Keratinocyte (primary cell): ENCODE measurements at regions not wholly inside any gene's neighbourhood (a gene's known extent, or its start where the extent isn't known, plus 50 kb on each side); places are given as distances from the start of the nearest gene placed in this dataset.

Source experiments
- DNase-seq: peaks from one replicate; pipeline ENCODE4 v3.0.0-alpha.2; 2011; ENCODE audit warnings: low read depth, missing footprints, low spot score
- FAIRE-seq: peaks from 2 replicates; lab custom pipeline; 2011; peaks lifted over from hg19 to GRCh38; lab: Jason Lieb, UNC
- H2AFZ ChIP-seq: 2 replicates; pipeline ENCODE4 v1.6.0; 2012; ENCODE audit warnings: low read length, control low read depth, inconsistent platforms; ENCODE audit not compliant: control insufficient read depth
- H3K27ac ChIP-seq: 2 replicates; pipeline ENCODE4 v1.5.1; 2011; ENCODE audit warnings: low read length; ENCODE audit not compliant: control insufficient read depth, insufficient read depth
- H3K27me3 ChIP-seq: 3 replicates; pipeline ENCODE4 v1.6.0; 2011; ENCODE audit warnings: low read length; ENCODE audit not compliant: control insufficient read depth, insufficient read depth; ENCODE audit errors: extremely low read depth
- H3K36me3 ChIP-seq, 2 experiments: 2 replicates in 1 of 2; 3 replicates in 1 of 2; pipeline ENCODE4 v1.5.1; 2011; ENCODE audit warnings: low read length in 2 of 2, mild to moderate bottlenecking in 1 of 2; ENCODE audit not compliant: control insufficient read depth in 2 of 2, insufficient read depth in 2 of 2; ENCODE audit errors: extremely low read depth in 1 of 2
- H3K4me1 ChIP-seq: 3 replicates; pipeline ENCODE4 v1.5.1; 2011; ENCODE audit warnings: low read length; ENCODE audit not compliant: control insufficient read depth, insufficient read depth; ENCODE audit errors: extremely low read depth
- H3K4me2 ChIP-seq: 3 replicates; pipeline ENCODE4 v1.6.0; 2011; ENCODE audit warnings: low read depth, low read length; ENCODE audit not compliant: control insufficient read depth, insufficient read depth; ENCODE audit errors: extremely low read depth
- H3K4me3 ChIP-seq, 3 experiments: fragments of 200-600 bp in 1 of 3; sonication (generic) in 1 of 3; 2 replicates in 2 of 3; 3 replicates in 1 of 3; pipeline ENCODE4 v1.5.1; 2011 to 2016; ENCODE audit warnings: low read length in 3 of 3, mild to moderate bottlenecking in 3 of 3, control low read depth in 2 of 3, inconsistent platforms in 1 of 3, low read depth in 1 of 3, mixed read lengths in 1 of 3, mixed run types in 1 of 3, moderate library complexity in 1 of 3; ENCODE audit not compliant: control insufficient read depth in 2 of 3, insufficient read depth in 2 of 3; ENCODE audit errors: extremely low read depth in 1 of 3
- H3K79me2 ChIP-seq: 2 replicates; pipeline ENCODE4 v1.6.0; 2012; ENCODE audit warnings: low read length; ENCODE audit not compliant: control insufficient read depth, insufficient read depth
- H3K9ac ChIP-seq: 3 replicates; pipeline ENCODE4 v1.6.0; 2011; ENCODE audit warnings: low read length; ENCODE audit not compliant: control insufficient read depth, insufficient read depth; ENCODE audit errors: extremely low read depth
- H3K9me1 ChIP-seq: 3 replicates; pipeline ENCODE4 v1.6.0; 2011; ENCODE audit warnings: low read length; ENCODE audit not compliant: control insufficient read depth, insufficient read depth; ENCODE audit errors: extremely low read depth
- H3K9me3 ChIP-seq: 2 replicates; pipeline ENCODE4 v1.5.1; 2012; ENCODE audit warnings: low read depth, low read length; ENCODE audit not compliant: control insufficient read depth
- H4K20me1 ChIP-seq: 3 replicates; pipeline ENCODE4 v1.6.0; 2011; ENCODE audit warnings: low read length; ENCODE audit not compliant: control insufficient read depth, insufficient read depth; ENCODE audit errors: extremely low read depth
- EZH2 ChIP-seq: IDR thresholded peaks from one replicate; pipeline ENCODE4 v1.6.1; 2012; ENCODE audit warnings: inconsistent platforms, mild to moderate bottlenecking, low read length, moderate library complexity
- dilution Hi-C: fragments of 300-500 bp; cut with MboI; formaldehyde crosslinking; loops from one replicate; pipeline ENCODE4 v1.7.0; 2020; ENCODE audit warnings: low sequenced_read_pairs; ENCODE audit not compliant: extremely low pct_ligation_motif_present
- TF ChIP-seq, protein P1 (sequence below), 3 experiments: IDR thresholded peaks in 1 of 3; conservative IDR thresholded peaks in 1 of 3; optimal IDR thresholded peaks in 1 of 3; 2 replicates in 2 of 3; 3 replicates in 1 of 3; pipeline versions ENCODE3 to v1.5.1; 2011; ENCODE audit warnings: low read length in 3 of 3, mild to moderate bottlenecking in 3 of 3, moderate library complexity in 2 of 3, control low read depth in 1 of 3, inconsistent platforms in 1 of 3; ENCODE audit not compliant: insufficient read depth in 2 of 3; ENCODE audit errors: extremely low read depth in 1 of 3

DNA sequence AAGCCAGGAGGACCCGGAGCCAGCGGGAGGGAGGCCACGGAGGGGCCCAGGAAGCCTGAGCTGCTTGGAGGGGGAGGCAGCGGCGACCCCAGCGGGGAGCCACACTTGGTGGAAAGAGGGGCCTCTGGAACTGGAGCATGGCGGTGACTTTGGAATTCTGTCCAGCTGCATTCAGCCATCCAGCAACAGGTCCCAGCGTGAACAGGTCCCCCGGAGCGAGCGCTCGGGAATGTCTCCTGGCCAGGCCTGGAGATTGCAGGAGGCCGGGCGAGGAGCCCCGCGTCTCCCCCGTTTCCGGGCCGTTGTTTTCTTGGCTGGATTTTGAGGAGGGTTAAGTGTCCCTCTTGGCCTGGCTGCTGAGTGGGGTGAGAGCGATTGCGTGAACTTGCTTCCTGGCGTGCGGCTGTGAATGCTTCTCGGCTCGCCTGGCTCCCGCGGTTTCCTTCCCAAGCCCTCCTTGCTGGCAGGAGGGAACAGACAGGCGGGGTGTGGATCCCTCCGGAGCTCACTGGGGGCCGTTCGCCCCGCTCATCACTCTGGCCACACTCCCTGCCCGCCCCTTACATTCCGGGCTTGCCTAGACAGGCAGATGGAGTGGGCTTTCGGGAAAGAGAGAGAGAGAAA lies 125.3 kb upstream of the IRX4 start:
- H3K27ac ChIP-seq: no peak overlapping the region
- H3K79me2 ChIP-seq: no peaks in the 10 kb centered on the region
- peak overlapping the region; percentile 80 for H2AFZ ChIP-seq
- dilution Hi-C loops: no loop called here
- H3K4me2 ChIP-seq: peak overlapping the region; percentile 77
- H3K9ac ChIP-seq: peak overlapping the region; percentile 49
- peaks cover 14% of the 10 kb centered on the region for H3K4me1 ChIP-seq
- H3K9me3 ChIP-seq: no peaks in the 10 kb centered on the region
- TF ChIP-seq EZH2: no peak
- H4K20me1 ChIP-seq: no peaks in the 10 kb centered on the region
- FAIRE-seq: no peak
- DNase-seq: no peak
- H3K9me1 ChIP-seq: peaks cover 2% of the 10 kb centered on the region
- peak overlapping the region in 1 of 3 experiments; percentile 50 for H3K4me3 ChIP-seq
- H3K27me3 ChIP-seq: peaks cover 15% of the 10 kb centered on the region
- no peaks in the 10 kb centered on the region for H3K36me3 ChIP-seq

DNA sequence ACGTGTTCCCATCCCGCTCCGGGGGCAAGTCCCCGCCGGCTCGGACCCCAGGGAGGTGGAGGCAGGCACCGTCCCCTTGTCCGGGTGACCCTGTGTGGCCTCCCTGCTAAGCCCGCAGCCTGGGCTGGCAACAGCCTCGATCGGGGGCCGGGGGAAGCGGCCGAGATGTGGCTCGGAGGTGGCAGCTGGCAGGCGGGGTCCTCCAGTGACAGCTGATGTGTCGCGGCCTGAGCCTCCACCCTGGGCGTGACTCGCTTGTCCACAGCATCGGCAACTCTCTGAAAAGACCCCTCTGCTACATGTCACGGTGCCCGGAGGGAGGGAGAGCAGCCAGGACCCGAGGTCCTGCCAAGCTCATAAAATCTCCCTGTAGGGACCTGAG lies 124.8 kb upstream of the IRX4 start:
- no peak for TF ChIP-seq EZH2
- Histone ChIP-seq H3K27me3 (peaks cover 15% of the 10 kb centered on the region), H4K20me1 (no peaks in the 10 kb centered on the region)

DNA sequence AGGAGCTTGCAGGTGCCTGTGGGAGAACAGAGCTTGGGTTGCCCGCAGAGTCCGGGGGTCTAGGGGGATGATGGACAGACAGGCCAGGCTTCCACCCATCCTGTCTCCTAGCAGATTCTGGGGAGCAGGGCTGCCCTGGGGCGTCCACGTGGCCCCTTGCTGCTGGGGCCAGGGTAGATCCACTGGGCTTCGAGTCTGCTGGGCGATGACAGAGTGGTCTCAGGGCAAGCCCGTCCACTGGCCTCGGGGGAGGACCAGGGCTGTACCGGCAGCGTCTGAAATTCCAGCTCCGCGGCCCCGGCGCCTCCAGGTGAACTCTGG lies 124.2 kb upstream of the IRX4 start:
- H3K4me1 ChIP-seq: peaks cover 12% of the 10 kb centered on the region
- H3K9ac ChIP-seq: no peak overlapping the region
- peaks cover 2% of the 10 kb centered on the region for H3K9me1 ChIP-seq
- dilution Hi-C loops: no loop called here
- no peak for DNase-seq
- H3K4me2 ChIP-seq: no peak overlapping the region
- no peak overlapping the region for H2AFZ ChIP-seq
- no peaks in the 10 kb centered on the region for H3K36me3 ChIP-seq
- TF ChIP-seq, protein P1, sequence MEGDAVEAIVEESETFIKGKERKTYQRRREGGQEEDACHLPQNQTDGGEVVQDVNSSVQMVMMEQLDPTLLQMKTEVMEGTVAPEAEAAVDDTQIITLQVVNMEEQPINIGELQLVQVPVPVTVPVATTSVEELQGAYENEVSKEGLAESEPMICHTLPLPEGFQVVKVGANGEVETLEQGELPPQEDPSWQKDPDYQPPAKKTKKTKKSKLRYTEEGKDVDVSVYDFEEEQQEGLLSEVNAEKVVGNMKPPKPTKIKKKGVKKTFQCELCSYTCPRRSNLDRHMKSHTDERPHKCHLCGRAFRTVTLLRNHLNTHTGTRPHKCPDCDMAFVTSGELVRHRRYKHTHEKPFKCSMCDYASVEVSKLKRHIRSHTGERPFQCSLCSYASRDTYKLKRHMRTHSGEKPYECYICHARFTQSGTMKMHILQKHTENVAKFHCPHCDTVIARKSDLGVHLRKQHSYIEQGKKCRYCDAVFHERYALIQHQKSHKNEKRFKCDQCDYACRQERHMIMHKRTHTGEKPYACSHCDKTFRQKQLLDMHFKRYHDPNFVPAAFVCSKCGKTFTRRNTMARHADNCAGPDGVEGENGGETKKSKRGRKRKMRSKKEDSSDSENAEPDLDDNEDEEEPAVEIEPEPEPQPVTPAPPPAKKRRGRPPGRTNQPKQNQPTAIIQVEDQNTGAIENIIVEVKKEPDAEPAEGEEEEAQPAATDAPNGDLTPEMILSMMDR (optimal IDR thresholded peaks at IDR 0.05 in 1 of 3, IDR thresholded peaks at IDR 0.05 in 1 of 3, conservative IDR thresholded peaks at IDR 0.05 in 1 of 3; ENCODE audit: extremely low read depth in 1 of 3, insufficient read depth in 2 of 3, low read length in 3 of 3): no peak
- TF ChIP-seq EZH2: no peak
- H3K79me2 ChIP-seq: no peaks in the 10 kb centered on the region
- H3K27ac ChIP-seq: no peak overlapping the region
- H3K4me3 ChIP-seq: no peak overlapping the region
- no peaks in the 10 kb centered on the region for H4K20me1 ChIP-seq
- FAIRE-seq: no peak
- peaks cover 15% of the 10 kb centered on the region for H3K27me3 ChIP-seq
- H3K9me3 ChIP-seq: no peaks in the 10 kb centered on the region

More for the DNA sequence above, 124.8 kb upstream of the IRX4 start:
- Histone ChIP-seq H3K9ac (no peak overlapping the region), H3K9me3 (no peaks in the 10 kb centered on the region), H3K27ac (no peak overlapping the region), H3K4me1 (peaks cover 12% of the 10 kb centered on the region), H3K4me2 (peak overlapping the region; percentile 77), H3K36me3 (no peaks in the 10 kb centered on the region), H3K9me1 (peaks cover 2% of the 10 kb centered on the region), H2AFZ (peak overlapping the region; percentile 80), H3K4me3 (no peak overlapping the region), H3K79me2 (no peaks in the 10 kb centered on the region)
- dilution Hi-C loops: no loop called here
- no peak for FAIRE-seq
- DNase-seq: no peak
